ENCODE measurements at regions not wholly inside any gene's neighbourhood (a gene's known extent, or its start where the extent isn't known, plus 50 kb on each side); places are given as distances from the start of the nearest gene placed in this dataset.

GRCh38 chr12:46443594-46444263 lies 71.2 kb upstream of the SLC38A2 start:
- TF ChIP-seq EZH2 (IDR thresholded peaks at IDR 0.05; ENCODE audit: borderline replicate concordance, low read depth, low read length, poor library complexity, severe bottlenecking) (no peak), CTCF (conservative IDR thresholded peaks at IDR 0.05; ENCODE audit: low read depth, low read length) (no peak)
